Naive thymus-derived CD4-positive, alpha-beta T cell (primary cell): ENCODE measurements at regions not wholly inside any gene's neighbourhood (a gene's known extent, or its start where the extent isn't known, plus 50 kb on each side); places are given as distances from the start of the nearest gene placed in this dataset.

Source experiments
- ATAC-seq: fragments of 150-1000 bp; cut with Tn5 transposase; 2 replicates; pipeline ENCODE4 v1.10.0; 2021; ENCODE audit warnings: mild to moderate bottlenecking, moderate library complexity
- CTCF ChIA-PET: fragments of 350-600 bp; sonication (Branson Sonifier 250); formaldehyde crosslinking; loops from one replicate; lab custom pipeline; 2021; ENCODE audit warnings: antibody characterized with exemption; lab: Charles Lee
- POLR2A ChIA-PET: fragments of 350-600 bp; sonication (Branson Sonifier 250); formaldehyde crosslinking; loops from one replicate; lab custom pipeline; 2021; ENCODE audit warnings: antibody characterized with exemption, inconsistent platforms; lab: Charles Lee
- DNase-seq, 9 donors: peaks; one replicate each; pipeline versions ENCODE4 v3.0.0 to v3.0.0-alpha.2; 2020 to 2022; ENCODE audit warnings: mixed read lengths in 1 of 9
- H3K27ac ChIP-seq: one replicate; pipeline ENCODE4 v1.7.0; 2013; ENCODE audit warnings: mild to moderate bottlenecking, low read depth, low read length, moderate library complexity
- H3K27me3 ChIP-seq, 2 donors: one replicate each; pipeline ENCODE4 v1.7.0; 2013; ENCODE audit warnings: low read length in 2 of 2, mild to moderate bottlenecking in 2 of 2, moderate library complexity in 2 of 2; ENCODE audit not compliant: control insufficient read depth in 2 of 2, insufficient read depth in 2 of 2
- H3K36me3 ChIP-seq, 3 experiments: 1 replicate in 2 of 3; 2 replicates in 1 of 3; pipeline ENCODE4 v1.7.0; 2013; ENCODE audit warnings: low read length in 3 of 3, mild to moderate bottlenecking in 3 of 3, moderate library complexity in 1 of 3; ENCODE audit not compliant: insufficient read depth in 3 of 3, control insufficient read depth in 2 of 3
- H3K4me1 ChIP-seq, 2 donors: one replicate each; pipeline ENCODE4 v1.7.0; 2013; ENCODE audit warnings: low read length in 2 of 2, mild to moderate bottlenecking in 2 of 2, moderate library complexity in 1 of 2; ENCODE audit not compliant: control insufficient read depth in 2 of 2, insufficient read depth in 2 of 2
- H3K4me3 ChIP-seq: 2 replicates; pipeline ENCODE4 v1.7.0; 2013; ENCODE audit warnings: mild to moderate bottlenecking, low read length
- H3K9me3 ChIP-seq, 3 experiments: 1 replicate in 2 of 3; 2 replicates in 1 of 3; pipeline ENCODE4 v1.7.0; 2013; ENCODE audit warnings: low read length in 3 of 3; ENCODE audit not compliant: control insufficient read depth in 2 of 3
- H3K27ac Mint-ChIP-seq, 9 donors: one replicate each; pipeline ENCODE4 v1.8.0; 2020 to 2022; ENCODE audit warnings: mixed read lengths in 9 of 9, mild to moderate bottlenecking in 8 of 9, moderate library complexity in 5 of 9, inconsistent platforms in 2 of 9
- H3K27me3 Mint-ChIP-seq, 5 donors: one replicate each; pipeline ENCODE4 v1.8.0; 2021 to 2022; ENCODE audit warnings: mixed read lengths in 5 of 5, mild to moderate bottlenecking in 1 of 5
- H3K36me3 Mint-ChIP-seq, 5 donors: one replicate each; pipeline ENCODE4 v1.8.0; 2020 to 2022; ENCODE audit warnings: mixed read lengths in 5 of 5, mild to moderate bottlenecking in 3 of 5, inconsistent platforms in 1 of 5
- H3K4me1 Mint-ChIP-seq, 7 donors: one replicate each; pipeline ENCODE4 v1.8.0; 2020 to 2022; ENCODE audit warnings: mixed read lengths in 7 of 7, mild to moderate bottlenecking in 3 of 7, inconsistent platforms in 1 of 7
- H3K4me3 Mint-ChIP-seq, 10 donors: one replicate each; pipeline ENCODE4 v1.8.0; 2020 to 2022; ENCODE audit warnings: mild to moderate bottlenecking in 10 of 10, mixed read lengths in 10 of 10, moderate library complexity in 6 of 10, inconsistent platforms in 2 of 10
- H3K9me3 Mint-ChIP-seq, 11 donors: one replicate each; pipeline ENCODE4 v1.8.0; 2020 to 2022; ENCODE audit warnings: mixed read lengths in 11 of 11, mild to moderate bottlenecking in 4 of 11, inconsistent platforms in 1 of 11, moderate library complexity in 1 of 11
- intact Hi-C, 2 donors: fragments of 100-400 bp; cut with micrococcal nuclease; formaldehyde crosslinking; loops; one replicate each; pipeline ENCODE4 v1.15.1; 2023

- DNase-seq (no peak), ATAC-seq (no peak)
- ChIA-PET CTCF (no interaction called here), POLR2A (no interaction called here)
- no peaks in the 10 kb centered on the region for H3K4me1 ChIP-seq
- Mint-ChIP-seq H3K36me3 (no peaks in the 10 kb centered on the region), H3K27ac (peak overlapping the region in 1 of 9 donors; percentile 15), H3K9me3 (peaks cover 0 to 13% (median 2%) of the 10 kb centered on the region in 11 donors), H3K27me3 (peaks cover 2 to 21% (median 11%) of the 10 kb centered on the region in 5 donors), H3K4me1 (no peaks in the 10 kb centered on the region), H3K4me3 (no peak overlapping the region)
- no peak overlapping the region for H3K4me3 ChIP-seq
- H3K9me3 ChIP-seq: no peaks in the 10 kb centered on the region
- intact Hi-C loops: no loop called here
- no peaks in the 10 kb centered on the region for H3K27me3 ChIP-seq
- H3K36me3 ChIP-seq: no peaks in the 10 kb centered on the region
- no peak overlapping the region for H3K27ac ChIP-seq
Measured at GRCh38 chr2:147068071-147068470, 776.8 kb upstream of the ACVR2A start.

GRCh38 chr2:147067136-147067535, 777.7 kb upstream of the ACVR2A start:
- ChIA-PET POLR2A (no interaction called here), CTCF (no interaction called here)
- Mint-ChIP-seq H3K9me3 (peaks cover 0 to 13% (median 2%) of the 10 kb centered on the region in 11 donors), H3K4me1 (no peaks in the 10 kb centered on the region), H3K4me3 (no peak overlapping the region), H3K36me3 (no peaks in the 10 kb centered on the region), H3K27ac (no peak overlapping the region), H3K27me3 (peaks cover 2 to 21% (median 11%) of the 10 kb centered on the region in 5 donors)
- Histone ChIP-seq H3K4me3 (no peak overlapping the region), H3K9me3 (no peaks in the 10 kb centered on the region), H3K27ac (no peak overlapping the region), H3K27me3 (no peaks in the 10 kb centered on the region), H3K4me1 (no peaks in the 10 kb centered on the region), H3K36me3 (no peaks in the 10 kb centered on the region)
- intact Hi-C loops: no loop called here
- ATAC-seq: no peak
- DNase-seq: no peak

GRCh38 chr2:147062073-147062472, 782.8 kb upstream of the ACVR2A start:
- no peaks in the 10 kb centered on the region for H3K4me1 ChIP-seq
- CTCF ChIA-PET: no interaction called here
- no peaks in the 10 kb centered on the region for H3K36me3 ChIP-seq
- no peak for DNase-seq
- ATAC-seq: no peak
- Mint-ChIP-seq H3K9me3 (peaks cover 0 to 12% (median 2%) of the 10 kb centered on the region in 11 donors), H3K27ac (no peak overlapping the region), H3K4me1 (no peaks in the 10 kb centered on the region), H3K36me3 (no peaks in the 10 kb centered on the region), H3K27me3 (peaks cover 0 to 14% (median 5%) of the 10 kb centered on the region in 5 donors), H3K4me3 (no peak overlapping the region)
- no peaks in the 10 kb centered on the region for H3K9me3 ChIP-seq
- intact Hi-C loops: no loop called here
- no peaks in the 10 kb centered on the region for H3K27me3 ChIP-seq
- POLR2A ChIA-PET: no interaction called here
- no peak overlapping the region for H3K4me3 ChIP-seq
- no peak overlapping the region for H3K27ac ChIP-seq

- ATAC-seq (no peak), DNase-seq (no peak)
- no peak overlapping the region for H3K27ac Mint-ChIP-seq
- H3K27me3 ChIP-seq: no peaks in the 10 kb centered on the region
- H3K27me3 Mint-ChIP-seq: peaks cover 0 to 14% (median 5%) of the 10 kb centered on the region in 5 donors
- no peaks in the 10 kb centered on the region for H3K9me3 ChIP-seq
- POLR2A ChIA-PET: no interaction called here
- no peak overlapping the region for H3K4me3 Mint-ChIP-seq
- H3K36me3 Mint-ChIP-seq: no peaks in the 10 kb centered on the region
- H3K4me1 Mint-ChIP-seq: no peaks in the 10 kb centered on the region
- peaks cover 0 to 12% (median 2%) of the 10 kb centered on the region in 11 donors for H3K9me3 Mint-ChIP-seq
- intact Hi-C loops: no loop called here
- no peaks in the 10 kb centered on the region for H3K36me3 ChIP-seq
- H3K4me1 ChIP-seq: no peaks in the 10 kb centered on the region
- no peak overlapping the region for H3K4me3 ChIP-seq
- CTCF ChIA-PET: no interaction called here
- H3K27ac ChIP-seq: no peak overlapping the region
Measured at GRCh38 chr2:147061269-147061668, 783.6 kb upstream of the ACVR2A start.

- CTCF ChIA-PET: interaction anchor here (0.7 to 1.1 kb wide), 2 partner anchors 25 to 275 kb away, joined by 4 read pairs; no protein-coding TSS in a partner anchor
Measured at GRCh38 chr2:147057892-147058490, 786.8 kb upstream of the ACVR2A start.

GRCh38 chr2:147051814-147052213, 793.0 kb upstream of the ACVR2A start:
- Mint-ChIP-seq H3K27ac (no peak overlapping the region), H3K9me3 (peaks cover 0 to 2% (median 0%) of the 10 kb centered on the region in 11 donors), H3K4me3 (no peak overlapping the region), H3K4me1 (no peaks in the 10 kb centered on the region), H3K36me3 (no peaks in the 10 kb centered on the region), H3K27me3 (peaks cover 0 to 18% (median 9%) of the 10 kb centered on the region in 5 donors)
- intact Hi-C loops: no loop called here
- no peaks in the 10 kb centered on the region for H3K4me1 ChIP-seq
- no peak overlapping the region for H3K27ac ChIP-seq
- DNase-seq (no peak), ATAC-seq (no peak)
- H3K36me3 ChIP-seq: no peaks in the 10 kb centered on the region
- ChIA-PET POLR2A (no interaction called here), CTCF (interaction anchor here (0.7 kb wide), 1 partner anchor 48 kb away, joined by 3 read pairs; no protein-coding TSS in a partner anchor)
- no peak overlapping the region for H3K4me3 ChIP-seq
- H3K27me3 ChIP-seq: no peaks in the 10 kb centered on the region
- H3K9me3 ChIP-seq: no peaks in the 10 kb centered on the region

More at GRCh38 chr2:147057892-147058490, 786.8 kb upstream of the ACVR2A start:
- H3K4me3 ChIP-seq: no peak overlapping the region
- no peaks in the 10 kb centered on the region for H3K4me1 ChIP-seq
- Mint-ChIP-seq H3K9me3 (peaks cover 0 to 2% (median 0%) of the 10 kb centered on the region in 11 donors), H3K4me1 (no peaks in the 10 kb centered on the region), H3K27ac (no peak overlapping the region), H3K4me3 (no peak overlapping the region), H3K27me3 (peaks cover 0 to 18% (median 4%) of the 10 kb centered on the region in 5 donors), H3K36me3 (no peaks in the 10 kb centered on the region)
- DNase-seq (no peak), ATAC-seq (no peak)
- no peaks in the 10 kb centered on the region for H3K36me3 ChIP-seq
- intact Hi-C loops: no loop called here
- no peak overlapping the region for H3K27ac ChIP-seq
- no peaks in the 10 kb centered on the region for H3K9me3 ChIP-seq
- no peaks in the 10 kb centered on the region for H3K27me3 ChIP-seq
- POLR2A ChIA-PET: no interaction called here

- POLR2A ChIA-PET: no interaction called here
Measured at GRCh38 chr2:147051248-147051647, 793.6 kb upstream of the ACVR2A start.

More at GRCh38 chr2:147051248-147051647, 793.6 kb upstream of the ACVR2A start:
- H3K4me1 Mint-ChIP-seq: no peaks in the 10 kb centered on the region
- H3K36me3 Mint-ChIP-seq: no peaks in the 10 kb centered on the region
- H3K36me3 ChIP-seq: no peaks in the 10 kb centered on the region
- ATAC-seq (no peak), DNase-seq (no peak)
- H3K27me3 ChIP-seq: no peaks in the 10 kb centered on the region
- no peak overlapping the region for H3K27ac Mint-ChIP-seq
- no peak overlapping the region for H3K4me3 Mint-ChIP-seq
- peaks cover 0 to 2% (median 0%) of the 10 kb centered on the region in 11 donors for H3K9me3 Mint-ChIP-seq
- intact Hi-C loops: no loop called here
- no peaks in the 10 kb centered on the region for H3K9me3 ChIP-seq
- no peak overlapping the region for H3K27ac ChIP-seq
- CTCF ChIA-PET: no interaction called here
- H3K4me3 ChIP-seq: no peak overlapping the region
- H3K27me3 Mint-ChIP-seq: peaks cover 0 to 18% (median 9%) of the 10 kb centered on the region in 5 donors
- H3K4me1 ChIP-seq: no peaks in the 10 kb centered on the region
